Esophagus muscularis mucosa (tissue), 4 donors: ENCODE measurements at regions not wholly inside any gene's neighbourhood (a gene's known extent, or its start where the extent isn't known, plus 50 kb on each side); places are given as distances from the start of the nearest gene placed in this dataset.

ENCODE experiments used
- DNase-seq: peaks from one replicate; pipeline ENCODE4 v3.0.0-alpha.2; 2017; ENCODE audit errors: extremely low spot score
- H3K27ac ChIP-seq, 4 donors: fragments of 200-600 bp; sonication (generic); replicated peaks in 1 of 4; 1 replicate in 3 of 4; 2 replicates in 1 of 4; pipeline ENCODE4 v1.5.1; 2016 to 2019; ENCODE audit warnings: mild to moderate bottlenecking in 1 of 4
- H3K27me3 ChIP-seq, 4 donors: fragments of 200-600 bp; sonication (generic); one replicate each; pipeline versions ENCODE4 v1.5.1 to v1.6.0; 2016 to 2019
- H3K36me3 ChIP-seq, 4 donors: fragments of 200-600 bp; sonication (generic); one replicate each; pipeline ENCODE4 v1.5.1; 2016 to 2019
- H3K4me1 ChIP-seq, 4 donors: fragments of 200-600 bp; sonication (generic); one replicate each; pipeline ENCODE4 v1.5.1; 2016 to 2019
- H3K4me3 ChIP-seq, 4 donors: fragments of 200-600 bp; sonication (generic); 1 replicate in 2 of 4; 2 replicates in 2 of 4; pipeline ENCODE4 v1.5.1; 2016 to 2019; ENCODE audit warnings: mild to moderate bottlenecking in 4 of 4, moderate library complexity in 1 of 4
- H3K9me3 ChIP-seq, 4 donors: fragments of 200-600 bp; sonication (generic); 1 replicate in 3 of 4; 2 replicates in 1 of 4; pipeline ENCODE4 v1.5.1; 2016 to 2019
- EP300 ChIP-seq: sonication (generic); formaldehyde crosslinking; IDR thresholded peaks from one replicate; pipeline ENCODE4 v1.6.1; 2017; ENCODE audit warnings: antibody characterized with exemption
- POLR2A ChIP-seq: fragments of 450-650 bp; IDR thresholded peaks from one replicate; pipeline ENCODE4 v1.6.1; 2017; ENCODE audit warnings: antibody characterized with exemption, moderate library complexity, mild to moderate bottlenecking, low read depth
- POLR2AphosphoS5 ChIP-seq, 2 donors: sonication (generic); formaldehyde crosslinking; IDR thresholded peaks; one replicate each; pipeline ENCODE4 v1.6.1; 2017; ENCODE audit warnings: antibody characterized with exemption in 2 of 2
- WGBS: methylation state at CpG from one replicate; pipeline ENCODE4 v1.1.5; 2018; 5-methylcytosine and 5-hydroxymethylcytosine counted together
- intact Hi-C: fragments of 100-400 bp; cut with DNase I; formaldehyde crosslinking; loops from one replicate; pipeline ENCODE4 v1.15.1; 2023
- TF ChIP-seq, protein P1 (sequence below), 3 experiments: fragments of 200-600 bp in 2 of 3; fragments of 450-650 bp in 1 of 3; sonication (generic) in 2 of 3; IDR thresholded peaks; one replicate each; pipeline ENCODE4 v1.5.1; 2017 to 2019; ENCODE audit warnings: antibody characterized with exemption in 3 of 3, mild to moderate bottlenecking in 2 of 3, moderate library complexity in 1 of 3

DNA sequence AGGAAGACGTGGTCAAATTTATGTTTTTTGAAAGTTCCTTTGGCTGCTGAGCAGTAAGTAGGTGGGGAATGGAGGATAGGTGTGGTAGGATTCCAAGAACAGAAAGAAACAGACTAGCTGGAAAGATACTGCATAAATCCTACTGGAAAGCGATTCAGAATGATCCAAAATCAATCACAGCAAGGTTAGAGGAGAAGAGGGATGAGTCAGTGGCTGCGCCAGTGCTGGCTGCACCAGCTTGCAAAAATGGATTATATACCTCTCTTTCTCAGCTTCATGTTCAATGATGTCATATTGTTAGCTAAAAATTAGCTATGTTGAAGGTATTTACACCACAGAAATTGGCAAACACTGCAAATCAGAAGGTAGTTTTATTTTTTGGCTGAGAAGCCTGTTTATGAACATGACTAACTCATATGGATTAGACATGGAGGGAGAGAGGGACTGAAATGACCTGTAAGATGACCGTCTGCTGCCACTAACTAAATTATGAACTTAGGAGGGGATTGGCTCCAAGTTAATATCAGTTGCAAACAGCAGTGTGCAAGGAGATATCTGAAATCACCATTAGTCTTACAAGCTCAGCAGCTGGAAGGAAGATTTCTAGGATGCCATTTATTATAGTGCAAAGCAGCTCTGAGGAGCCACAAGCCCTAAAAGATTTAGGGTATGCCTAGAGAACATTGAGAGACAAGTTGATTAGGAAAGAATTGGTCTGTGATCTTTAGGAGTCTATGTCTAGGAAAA lies 405.3 kb downstream of the MID1IP1 start:
- DNase-seq: no peak
- H3K27me3 ChIP-seq: no peaks in the 10 kb centered on the region
- TF ChIP-seq POLR2AphosphoS5 (IDR thresholded peaks at IDR 0.05): no peak
- intact Hi-C loops: no loop called here
- H3K27ac ChIP-seq: no peak overlapping the region
- no peaks in the 10 kb centered on the region for H3K36me3 ChIP-seq
- WGBS: 59% methylated on average over 4 of the region's 4 CpGs
- H3K4me1 ChIP-seq: no peaks in the 10 kb centered on the region
- peaks cover 0 to 7% (median 0%) of the 10 kb centered on the region in 4 donors for H3K9me3 ChIP-seq
- no peak overlapping the region for H3K4me3 ChIP-seq

GRCh38 chrX:39211501-39211900 lies 410.2 kb downstream of the MID1IP1 start:
- Histone ChIP-seq H3K27me3 (no peaks in the 10 kb centered on the region), H3K4me3 (no peak overlapping the region), H3K36me3 (no peaks in the 10 kb centered on the region), H3K4me1 (no peaks in the 10 kb centered on the region), H3K9me3 (peaks cover 0 to 7% (median 0%) of the 10 kb centered on the region in 4 donors), H3K27ac (no peak overlapping the region)
- TF ChIP-seq POLR2A (no peak), EP300 (no peak), POLR2AphosphoS5 (IDR thresholded peaks at IDR 0.05) (no peak)
- TF ChIP-seq, protein P1, sequence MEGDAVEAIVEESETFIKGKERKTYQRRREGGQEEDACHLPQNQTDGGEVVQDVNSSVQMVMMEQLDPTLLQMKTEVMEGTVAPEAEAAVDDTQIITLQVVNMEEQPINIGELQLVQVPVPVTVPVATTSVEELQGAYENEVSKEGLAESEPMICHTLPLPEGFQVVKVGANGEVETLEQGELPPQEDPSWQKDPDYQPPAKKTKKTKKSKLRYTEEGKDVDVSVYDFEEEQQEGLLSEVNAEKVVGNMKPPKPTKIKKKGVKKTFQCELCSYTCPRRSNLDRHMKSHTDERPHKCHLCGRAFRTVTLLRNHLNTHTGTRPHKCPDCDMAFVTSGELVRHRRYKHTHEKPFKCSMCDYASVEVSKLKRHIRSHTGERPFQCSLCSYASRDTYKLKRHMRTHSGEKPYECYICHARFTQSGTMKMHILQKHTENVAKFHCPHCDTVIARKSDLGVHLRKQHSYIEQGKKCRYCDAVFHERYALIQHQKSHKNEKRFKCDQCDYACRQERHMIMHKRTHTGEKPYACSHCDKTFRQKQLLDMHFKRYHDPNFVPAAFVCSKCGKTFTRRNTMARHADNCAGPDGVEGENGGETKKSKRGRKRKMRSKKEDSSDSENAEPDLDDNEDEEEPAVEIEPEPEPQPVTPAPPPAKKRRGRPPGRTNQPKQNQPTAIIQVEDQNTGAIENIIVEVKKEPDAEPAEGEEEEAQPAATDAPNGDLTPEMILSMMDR (IDR thresholded peaks at IDR 0.05): no peak
- WGBS: 100% methylated on average over 1 of the region's 1 CpG
- DNase-seq: no peak
- intact Hi-C loops: no loop called here

DNA sequence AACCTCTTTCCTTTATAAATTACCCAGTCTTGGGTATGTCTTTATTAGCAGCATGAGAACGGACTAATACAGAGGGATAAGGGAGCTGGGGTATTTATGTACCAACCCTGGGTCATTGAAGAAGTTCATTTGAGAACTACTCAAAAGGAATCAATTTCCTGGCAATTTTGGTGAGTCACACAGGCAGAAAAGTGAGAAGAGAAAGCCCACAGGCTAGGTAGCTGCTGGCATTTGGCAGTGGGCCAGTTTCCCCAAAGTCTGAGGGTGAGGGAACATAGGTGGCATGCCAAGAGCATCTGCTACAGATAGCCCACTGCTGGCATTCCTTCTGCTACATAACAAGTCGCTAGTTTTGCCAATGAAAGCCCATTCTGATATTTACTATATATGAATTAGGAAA lies 411.2 kb downstream of the MID1IP1 start:
- DNase-seq: no peak
- no peaks in the 10 kb centered on the region for H3K4me1 ChIP-seq
- no peak overlapping the region for H3K4me3 ChIP-seq
- no peaks in the 10 kb centered on the region for H3K27me3 ChIP-seq
- TF ChIP-seq EP300: no peak
- TF ChIP-seq POLR2A: no peak
- TF ChIP-seq POLR2AphosphoS5 (IDR thresholded peaks at IDR 0.05): no peak
- TF ChIP-seq, protein P1 (IDR thresholded peaks at IDR 0.05): no peak
- H3K36me3 ChIP-seq: no peaks in the 10 kb centered on the region
- H3K9me3 ChIP-seq: peaks cover 0 to 7% (median 0%) of the 10 kb centered on the region in 4 donors
- WGBS: 52% methylated on average over 2 of the region's 2 CpGs
- H3K27ac ChIP-seq: no peak overlapping the region
- intact Hi-C loops: no loop called here

GRCh38 chrX:39214387-39215126 lies 413.3 kb downstream of the MID1IP1 start:
- no peaks in the 10 kb centered on the region for H3K36me3 ChIP-seq
- no peaks in the 10 kb centered on the region for H3K4me1 ChIP-seq
- no peak overlapping the region for H3K27ac ChIP-seq
- no peak for DNase-seq
- H3K4me3 ChIP-seq: no peak overlapping the region
- no peaks in the 10 kb centered on the region for H3K27me3 ChIP-seq
- 59% methylated on average over 4 of the region's 4 CpGs for WGBS
- peaks cover 0 to 6% (median 0%) of the 10 kb centered on the region in 4 donors for H3K9me3 ChIP-seq
- intact Hi-C loops: no loop called here
- TF ChIP-seq EP300: no peak
- TF ChIP-seq POLR2AphosphoS5 (IDR thresholded peaks at IDR 0.05): no peak
- TF ChIP-seq, protein P1 (IDR thresholded peaks at IDR 0.05): no peak
- no peak for TF ChIP-seq POLR2A

GRCh38 chrX:39220952-39221351 lies 419.7 kb downstream of the MID1IP1 start:
- no peak overlapping the region for H3K4me3 ChIP-seq
- DNase-seq: no peak
- H3K4me1 ChIP-seq: no peaks in the 10 kb centered on the region
- H3K27me3 ChIP-seq: no peaks in the 10 kb centered on the region
- H3K9me3 ChIP-seq: no peaks in the 10 kb centered on the region
- no peaks in the 10 kb centered on the region for H3K36me3 ChIP-seq
- intact Hi-C loops: no loop called here
- no peak overlapping the region for H3K27ac ChIP-seq
- TF ChIP-seq, protein P1 (IDR thresholded peaks at IDR 0.05): no peak
- no peak for TF ChIP-seq EP300
- no peak for TF ChIP-seq POLR2AphosphoS5 (IDR thresholded peaks at IDR 0.05)
- no peak for TF ChIP-seq POLR2A
- 64% methylated on average over 1 of the region's 1 CpG for WGBS
